ENCODE measurements at regions not wholly inside any gene's neighbourhood (a gene's known extent, or its start where the extent isn't known, plus 50 kb on each side); places are given as distances from the start of the nearest gene placed in this dataset.

GRCh38 chr3:154666542-154666941, 236.6 kb upstream of the GPR149 start:
- no peaks in the 10 kb centered on the region for H3K36me3 ChIP-seq (replicated peaks; ENCODE audit: low read depth, low read length)
- H3K9me3 ChIP-seq (ENCODE audit: insufficient read depth, low read length) = no peaks in the 10 kb centered on the region
- no peak overlapping the region for H3K4me2 ChIP-seq (ENCODE audit: low read length)
- no peak overlapping the region for H3K4me3 ChIP-seq (ENCODE audit: low read length)
- H3K79me2 ChIP-seq (ENCODE audit: low read length) = no peaks in the 10 kb centered on the region
- no peaks in the 10 kb centered on the region for H4K20me1 ChIP-seq (ENCODE audit: insufficient read depth, low read length)
- no peak overlapping the region for H2AFZ ChIP-seq (ENCODE audit: low read depth, low read length)
- no peak overlapping the region for H3K9ac ChIP-seq (ENCODE audit: low read length)
- H3K4me1 ChIP-seq (ENCODE audit: low read length) = no peaks in the 10 kb centered on the region
- no peak for TF ChIP-seq EZH2phosphoT487 (IDR thresholded peaks at IDR 0.05; ENCODE audit: low read depth)
- TF ChIP-seq, protein P1, sequence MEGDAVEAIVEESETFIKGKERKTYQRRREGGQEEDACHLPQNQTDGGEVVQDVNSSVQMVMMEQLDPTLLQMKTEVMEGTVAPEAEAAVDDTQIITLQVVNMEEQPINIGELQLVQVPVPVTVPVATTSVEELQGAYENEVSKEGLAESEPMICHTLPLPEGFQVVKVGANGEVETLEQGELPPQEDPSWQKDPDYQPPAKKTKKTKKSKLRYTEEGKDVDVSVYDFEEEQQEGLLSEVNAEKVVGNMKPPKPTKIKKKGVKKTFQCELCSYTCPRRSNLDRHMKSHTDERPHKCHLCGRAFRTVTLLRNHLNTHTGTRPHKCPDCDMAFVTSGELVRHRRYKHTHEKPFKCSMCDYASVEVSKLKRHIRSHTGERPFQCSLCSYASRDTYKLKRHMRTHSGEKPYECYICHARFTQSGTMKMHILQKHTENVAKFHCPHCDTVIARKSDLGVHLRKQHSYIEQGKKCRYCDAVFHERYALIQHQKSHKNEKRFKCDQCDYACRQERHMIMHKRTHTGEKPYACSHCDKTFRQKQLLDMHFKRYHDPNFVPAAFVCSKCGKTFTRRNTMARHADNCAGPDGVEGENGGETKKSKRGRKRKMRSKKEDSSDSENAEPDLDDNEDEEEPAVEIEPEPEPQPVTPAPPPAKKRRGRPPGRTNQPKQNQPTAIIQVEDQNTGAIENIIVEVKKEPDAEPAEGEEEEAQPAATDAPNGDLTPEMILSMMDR (IDR thresholded peaks at IDR 0.05; ENCODE audit: low read depth, low read length) = no peak
- no peak overlapping the region for H3K27ac ChIP-seq (ENCODE audit: low read length)
- no peaks in the 10 kb centered on the region for H3K27me3 ChIP-seq (ENCODE audit: low read depth, low read length)

- Histone ChIP-seq H3K79me2 (ENCODE audit: low read length) (no peaks in the 10 kb centered on the region), H3K27ac (ENCODE audit: low read length) (no peak overlapping the region), H3K27me3 (ENCODE audit: low read depth, low read length) (no peaks in the 10 kb centered on the region), H3K4me1 (ENCODE audit: low read length) (no peaks in the 10 kb centered on the region), H3K9me3 (ENCODE audit: insufficient read depth, low read length) (no peaks in the 10 kb centered on the region), H4K20me1 (ENCODE audit: insufficient read depth, low read length) (no peaks in the 10 kb centered on the region), H3K4me2 (ENCODE audit: low read length) (no peak overlapping the region), H3K9ac (ENCODE audit: low read length) (no peak overlapping the region), H3K4me3 (ENCODE audit: low read length) (no peak overlapping the region), H3K36me3 (replicated peaks; ENCODE audit: low read depth, low read length) (no peaks in the 10 kb centered on the region), H2AFZ (ENCODE audit: low read depth, low read length) (no peak overlapping the region)
- TF ChIP-seq, protein P1 (IDR thresholded peaks at IDR 0.05; ENCODE audit: low read depth, low read length) = no peak
- TF ChIP-seq EZH2phosphoT487 (IDR thresholded peaks at IDR 0.05; ENCODE audit: low read depth) = no peak
These were observed 234.7 kb upstream of the GPR149 start for GRCh38 chr3:154664714-154665113.

GRCh38 chr3:154662851-154663250, 232.9 kb upstream of the GPR149 start:
- Histone ChIP-seq H3K27me3 (ENCODE audit: low read depth, low read length) (no peaks in the 10 kb centered on the region), H3K27ac (ENCODE audit: low read length) (no peak overlapping the region)
- TF ChIP-seq EZH2phosphoT487 (IDR thresholded peaks at IDR 0.05; ENCODE audit: low read depth) = no peak
- TF ChIP-seq, protein P1 (IDR thresholded peaks at IDR 0.05; ENCODE audit: low read depth, low read length) = no peak

GRCh38 chr3:154660811-154661210, 230.8 kb upstream of the GPR149 start:
- H3K27ac ChIP-seq (ENCODE audit: low read length) = no peak overlapping the region
- no peaks in the 10 kb centered on the region for H3K4me1 ChIP-seq (ENCODE audit: low read length)
- H3K4me2 ChIP-seq (ENCODE audit: low read length) = no peak overlapping the region
- no peaks in the 10 kb centered on the region for H3K36me3 ChIP-seq (replicated peaks; ENCODE audit: low read depth, low read length)
- no peaks in the 10 kb centered on the region for H3K27me3 ChIP-seq (ENCODE audit: low read depth, low read length)
- H3K79me2 ChIP-seq (ENCODE audit: low read length) = no peaks in the 10 kb centered on the region
- no peak for TF ChIP-seq EZH2phosphoT487 (IDR thresholded peaks at IDR 0.05; ENCODE audit: low read depth)
- TF ChIP-seq, protein P1 (IDR thresholded peaks at IDR 0.05; ENCODE audit: low read depth, low read length) = no peak
- H3K9ac ChIP-seq (ENCODE audit: low read length) = no peak overlapping the region
- no peaks in the 10 kb centered on the region for H4K20me1 ChIP-seq (ENCODE audit: insufficient read depth, low read length)
- no peak overlapping the region for H3K4me3 ChIP-seq (ENCODE audit: low read length)
- H3K9me3 ChIP-seq (ENCODE audit: insufficient read depth, low read length) = no peaks in the 10 kb centered on the region
- no peak overlapping the region for H2AFZ ChIP-seq (ENCODE audit: low read depth, low read length)

More at GRCh38 chr3:154662851-154663250, 232.9 kb upstream of the GPR149 start:
- Histone ChIP-seq H3K9ac (ENCODE audit: low read length) (no peak overlapping the region), H3K4me1 (ENCODE audit: low read length) (no peaks in the 10 kb centered on the region), H3K4me2 (ENCODE audit: low read length) (no peak overlapping the region), H4K20me1 (ENCODE audit: insufficient read depth, low read length) (no peaks in the 10 kb centered on the region), H3K9me3 (ENCODE audit: insufficient read depth, low read length) (no peaks in the 10 kb centered on the region), H3K36me3 (replicated peaks; ENCODE audit: low read depth, low read length) (no peaks in the 10 kb centered on the region), H3K79me2 (ENCODE audit: low read length) (no peaks in the 10 kb centered on the region), H3K4me3 (ENCODE audit: low read length) (no peak overlapping the region), H2AFZ (ENCODE audit: low read depth, low read length) (no peak overlapping the region)
